WTC11 (cell line): ENCODE measurements at regions not wholly inside any gene's neighbourhood (a gene's known extent, or its start where the extent isn't known, plus 50 kb on each side); places are given as distances from the start of the nearest gene placed in this dataset.

Experiments used
- ATAC-seq: fragments of 200-7000 bp; cut with Tn5 transposase; 2 replicates; pipeline ENCODE4 v1.10.0; 2021; ENCODE audit warnings: mild to moderate bottlenecking, moderate library complexity
- CTCF ChIA-PET: fragments of 300-600 bp; sonication (Branson Sonifier 250); formaldehyde crosslinking; loops from one replicate; lab custom pipeline; 2021; ENCODE audit warnings: antibody characterized with exemption; lab: Charles Lee
- POLR2A ChIA-PET: fragments of 350-600 bp; sonication (Branson Sonifier 250); formaldehyde crosslinking; loops from one replicate; lab custom pipeline; 2021; ENCODE audit warnings: antibody characterized with exemption; lab: Charles Lee
- DNase-seq: peaks from one replicate; pipeline ENCODE4 v3.0.0; 2021; ENCODE audit warnings: low spot score
- H3K27ac Mint-ChIP-seq: 2 replicates; pipeline ENCODE4 v1.8.0; 2021; ENCODE audit warnings: mixed read lengths
- H3K27me3 Mint-ChIP-seq: 2 replicates; pipeline ENCODE4 v1.8.0; 2021; ENCODE audit warnings: low read depth, mild to moderate bottlenecking, moderate library complexity, mixed read lengths
- H3K36me3 Mint-ChIP-seq: 2 replicates; pipeline ENCODE4 v1.8.0; 2021; ENCODE audit warnings: mixed read lengths
- H3K4me1 Mint-ChIP-seq: 2 replicates; pipeline ENCODE4 v1.8.0; 2022; ENCODE audit warnings: mixed read lengths
- H3K4me3 Mint-ChIP-seq: 2 replicates; pipeline ENCODE4 v1.8.0; 2021; ENCODE audit warnings: mild to moderate bottlenecking, moderate library complexity, mixed read lengths
- H3K9me3 Mint-ChIP-seq: 2 replicates; pipeline ENCODE4 v1.8.0; 2021; ENCODE audit warnings: mixed read lengths
- ATF3 ChIP-seq: sonication (generic); formaldehyde crosslinking; conservative IDR thresholded peaks from 2 replicates; pipeline ENCODE4 v1.8.1; 2022; ENCODE audit warnings: mild to moderate bottlenecking, missing genetic modification reagents
- CDX4 ChIP-seq: fragments of 250-450 bp; sonication (Bioruptor Pico); IDR thresholded peaks from 2 replicates; pipeline ENCODE4 v1.9.0; 2021; ENCODE audit warnings: moderate library complexity, mild to moderate bottlenecking, inconsistent platforms, borderline replicate concordance
- CREB1 ChIP-seq: sonication (generic); formaldehyde crosslinking; IDR thresholded peaks from 2 replicates; pipeline ENCODE4 v1.8.0; 2023; ENCODE audit warnings: mild to moderate bottlenecking, missing genetic modification reagents
- ERG ChIP-seq: fragments of 250-450 bp; sonication (Bioruptor Pico); IDR thresholded peaks from 2 replicates; pipeline ENCODE4 v1.8.0; 2021; ENCODE audit warnings: mild to moderate bottlenecking
- ESRRA ChIP-seq: sonication (generic); formaldehyde crosslinking; IDR thresholded peaks from 2 replicates; pipeline ENCODE4 v1.8.1; 2022; ENCODE audit warnings: mild to moderate bottlenecking, missing genetic modification reagents, borderline replicate concordance
- FOXK1 ChIP-seq: sonication (generic); formaldehyde crosslinking; IDR thresholded peaks from 2 replicates; pipeline ENCODE4 v1.8.0; 2022; ENCODE audit warnings: mild to moderate bottlenecking, moderate library complexity, missing genetic modification reagents
- FOXP1 ChIP-seq: sonication (generic); formaldehyde crosslinking; IDR thresholded peaks from 2 replicates; pipeline ENCODE4 v1.8.0; 2022; ENCODE audit warnings: missing genetic modification reagents, mild to moderate bottlenecking, moderate library complexity, borderline replicate concordance
- GABPB1 ChIP-seq: sonication (generic); formaldehyde crosslinking; IDR thresholded peaks from 2 replicates; pipeline ENCODE4 v1.8.1; 2023; ENCODE audit warnings: mild to moderate bottlenecking, missing genetic modification reagents
- JAZF1 ChIP-seq: fragments of 250-450 bp; sonication (Bioruptor Pico); IDR thresholded peaks from 2 replicates; pipeline ENCODE4 v1.9.0; 2021; ENCODE audit warnings: moderate library complexity, mild to moderate bottlenecking, inconsistent platforms
- MLX ChIP-seq: sonication (generic); formaldehyde crosslinking; IDR thresholded peaks from 2 replicates; pipeline ENCODE4 v1.8.1; 2023; ENCODE audit warnings: mild to moderate bottlenecking, missing genetic modification reagents, moderate library complexity
- MXD4 ChIP-seq: fragments of 250-450 bp; sonication (Bioruptor Pico); IDR thresholded peaks from 2 replicates; pipeline ENCODE4 v1.8.0; 2021; ENCODE audit warnings: mild to moderate bottlenecking, moderate library complexity, borderline replicate concordance
- SMAD3 ChIP-seq: sonication (generic); formaldehyde crosslinking; IDR thresholded peaks from 2 replicates; pipeline ENCODE4 v1.8.0; 2022; ENCODE audit warnings: missing genetic modification reagents, mild to moderate bottlenecking, borderline replicate concordance
- SMAD4 ChIP-seq: sonication (generic); formaldehyde crosslinking; IDR thresholded peaks from 2 replicates; pipeline ENCODE4 v1.8.0; 2022; ENCODE audit warnings: mild to moderate bottlenecking, missing genetic modification reagents
- TEAD1 ChIP-seq: sonication (generic); formaldehyde crosslinking; IDR thresholded peaks from 2 replicates; pipeline ENCODE4 v1.8.0; 2022; ENCODE audit warnings: mild to moderate bottlenecking, missing genetic modification reagents
- TP53 ChIP-seq: sonication (generic); formaldehyde crosslinking; IDR thresholded peaks from 2 replicates; pipeline ENCODE4 v1.8.1; 2023; ENCODE audit warnings: mild to moderate bottlenecking, missing genetic modification reagents
- ZNF281 ChIP-seq: sonication (generic); formaldehyde crosslinking; IDR thresholded peaks from 2 replicates; pipeline ENCODE4 v1.8.0; 2023; ENCODE audit warnings: mild to moderate bottlenecking, missing genetic modification reagents
- ZNF671 ChIP-seq: fragments of 250-450 bp; sonication (Bioruptor Pico); IDR thresholded peaks from 2 replicates; pipeline ENCODE4 v1.8.0; 2021; ENCODE audit warnings: mild to moderate bottlenecking
- TF ChIP-seq, protein P1 (sequence below): sonication (generic); formaldehyde crosslinking; IDR thresholded peaks from 2 replicates; pipeline ENCODE4 v1.8.1; 2022; ENCODE audit warnings: low read depth, mild to moderate bottlenecking, moderate library complexity, missing genetic modification reagents, borderline replicate concordance
- TF ChIP-seq, protein P2 (sequence below): sonication (generic); formaldehyde crosslinking; IDR thresholded peaks from 2 replicates; pipeline ENCODE4 v1.8.1; 2023; ENCODE audit warnings: mild to moderate bottlenecking, moderate library complexity, missing genetic modification reagents
- TF ChIP-seq, protein P3 (sequence below): sonication (generic); formaldehyde crosslinking; IDR thresholded peaks from 2 replicates; pipeline ENCODE4 v1.8.1; 2023; ENCODE audit warnings: mild to moderate bottlenecking, missing genetic modification reagents, borderline replicate concordance

DNA sequence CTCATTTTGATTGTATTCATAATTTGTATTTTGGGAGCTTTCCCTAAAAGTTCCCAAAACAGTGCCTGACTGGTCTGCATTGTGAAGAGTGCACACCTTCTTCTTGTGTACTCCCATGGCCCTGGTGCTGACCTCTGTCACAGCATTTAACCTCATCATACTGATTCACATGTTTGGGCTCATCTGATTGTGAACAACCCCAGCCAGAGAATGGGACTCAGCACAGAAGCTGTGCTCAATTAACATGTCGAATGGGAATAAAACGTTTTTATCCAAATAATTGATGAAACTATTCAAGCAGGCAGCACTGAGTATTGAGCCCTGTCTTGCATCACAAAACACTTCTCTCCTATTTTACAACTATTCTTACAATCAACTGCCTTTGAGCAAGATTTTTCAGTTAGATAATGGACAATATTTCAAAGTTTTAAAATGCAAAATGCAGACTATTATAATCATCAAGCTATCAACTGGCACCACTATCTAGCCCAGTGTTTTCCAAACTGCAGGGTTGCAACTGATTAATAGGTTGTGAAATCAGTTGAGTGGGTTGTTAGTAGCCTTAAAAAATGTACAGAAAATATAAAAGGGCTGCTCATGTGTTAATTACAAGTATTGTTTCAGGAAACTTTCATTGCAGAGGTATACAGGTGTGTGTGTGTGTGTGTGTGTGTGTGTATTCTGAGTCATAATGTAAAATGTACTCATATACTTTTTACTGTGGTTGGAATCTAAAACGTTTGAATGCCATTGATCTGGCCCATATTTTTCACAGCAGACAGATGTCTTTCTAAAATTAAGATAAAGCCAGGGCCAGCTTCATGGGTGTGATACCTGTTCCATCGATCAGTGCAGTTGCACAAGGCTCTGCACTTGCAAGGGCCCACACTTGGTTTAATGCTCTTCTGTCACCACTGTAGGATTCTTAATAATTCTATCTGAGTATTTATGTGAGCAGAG lies 190.5 kb downstream of the PIK3R1 start:
- Mint-ChIP-seq H3K4me1 (peaks cover 43% of the 10 kb centered on the region), H3K36me3 (no peaks in the 10 kb centered on the region), H3K9me3 (peaks cover 7% of the 10 kb centered on the region; the same call in 1 of the 2 replicates), H3K27me3 (no peaks in the 10 kb centered on the region), H3K4me3 (no peak overlapping the region), H3K27ac (peak overlapping the region; percentile 86)
- DNase-seq (no peak), ATAC-seq (no peak)
- ChIA-PET CTCF (interaction anchor here (1.2 kb wide), 1 partner anchor 120 kb away, joined by 3 read pairs; no protein-coding TSS in a partner anchor), POLR2A (no interaction called here)
- TF ChIP-seq SMAD3 (no peak), FOXP1 (CRISPR knock-in tag) (no peak)

- Mint-ChIP-seq H3K27me3 (no peaks in the 10 kb centered on the region), H3K9me3 (peaks cover 8% of the 10 kb centered on the region; the same call in 1 of the 2 replicates), H3K36me3 (no peaks in the 10 kb centered on the region), H3K4me1 (peaks cover 43% of the 10 kb centered on the region), H3K27ac (peak overlapping the region; percentile 86), H3K4me3 (peak overlapping the region; percentile 8; the same call in 1 of the 2 replicates)
- ATAC-seq (peak; percentile 47; the same call in 1 of the 2 replicates), DNase-seq (no peak)
- ChIA-PET POLR2A (no interaction called here), CTCF (interaction anchor here (1.2 kb wide), 1 partner anchor 120 kb away, joined by 3 read pairs; no protein-coding TSS in a partner anchor)
- no peak for TF ChIP-seq ESRRA (CRISPR knock-in tag)
- TF ChIP-seq CDX4 (CRISPR knock-in tag) = no peak
- TF ChIP-seq TP53 = no peak
- no peak for TF ChIP-seq MLX
- no peak for TF ChIP-seq ERG
- TF ChIP-seq, protein P1, sequence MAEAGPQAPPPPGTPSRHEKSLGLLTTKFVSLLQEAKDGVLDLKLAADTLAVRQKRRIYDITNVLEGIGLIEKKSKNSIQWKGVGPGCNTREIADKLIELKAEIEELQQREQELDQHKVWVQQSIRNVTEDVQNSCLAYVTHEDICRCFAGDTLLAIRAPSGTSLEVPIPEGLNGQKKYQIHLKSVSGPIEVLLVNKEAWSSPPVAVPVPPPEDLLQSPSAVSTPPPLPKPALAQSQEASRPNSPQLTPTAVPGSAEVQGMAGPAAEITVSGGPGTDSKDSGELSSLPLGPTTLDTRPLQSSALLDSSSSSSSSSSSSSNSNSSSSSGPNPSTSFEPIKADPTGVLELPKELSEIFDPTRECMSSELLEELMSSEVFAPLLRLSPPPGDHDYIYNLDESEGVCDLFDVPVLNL (CRISPR knock-in tag) = no peak
- TF ChIP-seq, protein P2, sequence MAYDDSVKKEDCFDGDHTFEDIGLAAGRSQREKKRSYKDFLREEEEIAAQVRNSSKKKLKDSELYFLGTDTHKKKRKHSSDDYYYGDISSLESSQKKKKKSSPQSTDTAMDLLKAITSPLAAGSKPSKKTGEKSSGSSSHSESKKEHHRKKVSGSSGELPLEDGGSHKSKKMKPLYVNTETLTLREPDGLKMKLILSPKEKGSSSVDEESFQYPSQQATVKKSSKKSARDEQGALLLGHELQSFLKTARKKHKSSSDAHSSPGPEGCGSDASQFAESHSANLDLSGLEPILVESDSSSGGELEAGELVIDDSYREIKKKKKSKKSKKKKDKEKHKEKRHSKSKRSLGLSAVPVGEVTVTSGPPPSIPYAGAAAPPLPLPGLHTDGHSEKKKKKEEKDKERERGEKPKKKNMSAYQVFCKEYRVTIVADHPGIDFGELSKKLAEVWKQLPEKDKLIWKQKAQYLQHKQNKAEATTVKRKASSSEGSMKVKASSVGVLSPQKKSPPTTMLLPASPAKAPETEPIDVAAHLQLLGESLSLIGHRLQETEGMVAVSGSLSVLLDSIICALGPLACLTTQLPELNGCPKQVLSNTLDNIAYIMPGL = no peak
- TF ChIP-seq SMAD4 (CRISPR knock-in tag) = no peak
- TF ChIP-seq GABPB1 (CRISPR knock-in tag) = no peak
- TF ChIP-seq TEAD1 (CRISPR knock-in tag) = no peak
- TF ChIP-seq JAZF1 (CRISPR knock-in tag) = no peak
- TF ChIP-seq MXD4 = no peak
- no peak for TF ChIP-seq ATF3
- no peak for TF ChIP-seq ZNF671
- TF ChIP-seq, protein P3, sequence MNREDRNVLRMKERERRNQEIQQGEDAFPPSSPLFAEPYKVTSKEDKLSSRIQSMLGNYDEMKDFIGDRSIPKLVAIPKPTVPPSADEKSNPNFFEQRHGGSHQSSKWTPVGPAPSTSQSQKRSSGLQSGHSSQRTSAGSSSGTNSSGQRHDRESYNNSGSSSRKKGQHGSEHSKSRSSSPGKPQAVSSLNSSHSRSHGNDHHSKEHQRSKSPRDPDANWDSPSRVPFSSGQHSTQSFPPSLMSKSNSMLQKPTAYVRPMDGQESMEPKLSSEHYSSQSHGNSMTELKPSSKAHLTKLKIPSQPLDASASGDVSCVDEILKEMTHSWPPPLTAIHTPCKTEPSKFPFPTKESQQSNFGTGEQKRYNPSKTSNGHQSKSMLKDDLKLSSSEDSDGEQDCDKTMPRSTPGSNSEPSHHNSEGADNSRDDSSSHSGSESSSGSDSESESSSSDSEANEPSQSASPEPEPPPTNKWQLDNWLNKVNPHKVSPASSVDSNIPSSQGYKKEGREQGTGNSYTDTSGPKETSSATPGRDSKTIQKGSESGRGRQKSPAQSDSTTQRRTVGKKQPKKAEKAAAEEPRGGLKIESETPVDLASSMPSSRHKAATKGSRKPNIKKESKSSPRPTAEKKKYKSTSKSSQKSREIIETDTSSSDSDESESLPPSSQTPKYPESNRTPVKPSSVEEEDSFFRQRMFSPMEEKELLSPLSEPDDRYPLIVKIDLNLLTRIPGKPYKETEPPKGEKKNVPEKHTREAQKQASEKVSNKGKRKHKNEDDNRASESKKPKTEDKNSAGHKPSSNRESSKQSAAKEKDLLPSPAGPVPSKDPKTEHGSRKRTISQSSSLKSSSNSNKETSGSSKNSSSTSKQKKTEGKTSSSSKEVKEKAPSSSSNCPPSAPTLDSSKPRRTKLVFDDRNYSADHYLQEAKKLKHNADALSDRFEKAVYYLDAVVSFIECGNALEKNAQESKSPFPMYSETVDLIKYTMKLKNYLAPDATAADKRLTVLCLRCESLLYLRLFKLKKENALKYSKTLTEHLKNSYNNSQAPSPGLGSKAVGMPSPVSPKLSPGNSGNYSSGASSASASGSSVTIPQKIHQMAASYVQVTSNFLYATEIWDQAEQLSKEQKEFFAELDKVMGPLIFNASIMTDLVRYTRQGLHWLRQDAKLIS = no peak
- TF ChIP-seq FOXK1 (CRISPR knock-in tag) = no peak
- TF ChIP-seq CREB1 (CRISPR knock-in tag) = no peak
- no peak for TF ChIP-seq SMAD3
- TF ChIP-seq ZNF281 = no peak
Observed at GRCh38 chr5:68406767-68407241, 191.2 kb downstream of the PIK3R1 start.
